ENCODE measurements at regions not wholly inside any gene's neighbourhood (a gene's known extent, or its start where the extent isn't known, plus 50 kb on each side); places are given as distances from the start of the nearest gene placed in this dataset.

DNA sequence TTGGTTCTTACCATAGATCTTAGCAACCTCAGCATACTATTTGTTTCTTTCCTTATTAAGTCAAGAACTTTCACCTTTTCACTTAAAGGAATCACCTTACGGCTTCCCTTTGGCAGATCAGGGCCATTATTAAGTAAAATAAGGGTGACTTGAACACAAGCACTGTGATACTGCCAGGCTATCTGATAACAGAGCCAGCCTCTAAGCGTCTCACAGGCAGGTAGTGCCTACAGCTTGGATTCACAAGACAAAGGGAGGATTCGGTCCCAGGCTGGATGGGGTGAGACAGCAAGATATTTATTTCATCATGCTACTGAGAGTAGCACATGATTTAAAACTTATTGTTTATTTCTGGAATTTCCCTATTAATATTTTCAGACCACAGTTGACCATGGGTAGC is 218.6 kb downstream of the FOXO1 start:
- TF ChIP-seq, protein P1, sequence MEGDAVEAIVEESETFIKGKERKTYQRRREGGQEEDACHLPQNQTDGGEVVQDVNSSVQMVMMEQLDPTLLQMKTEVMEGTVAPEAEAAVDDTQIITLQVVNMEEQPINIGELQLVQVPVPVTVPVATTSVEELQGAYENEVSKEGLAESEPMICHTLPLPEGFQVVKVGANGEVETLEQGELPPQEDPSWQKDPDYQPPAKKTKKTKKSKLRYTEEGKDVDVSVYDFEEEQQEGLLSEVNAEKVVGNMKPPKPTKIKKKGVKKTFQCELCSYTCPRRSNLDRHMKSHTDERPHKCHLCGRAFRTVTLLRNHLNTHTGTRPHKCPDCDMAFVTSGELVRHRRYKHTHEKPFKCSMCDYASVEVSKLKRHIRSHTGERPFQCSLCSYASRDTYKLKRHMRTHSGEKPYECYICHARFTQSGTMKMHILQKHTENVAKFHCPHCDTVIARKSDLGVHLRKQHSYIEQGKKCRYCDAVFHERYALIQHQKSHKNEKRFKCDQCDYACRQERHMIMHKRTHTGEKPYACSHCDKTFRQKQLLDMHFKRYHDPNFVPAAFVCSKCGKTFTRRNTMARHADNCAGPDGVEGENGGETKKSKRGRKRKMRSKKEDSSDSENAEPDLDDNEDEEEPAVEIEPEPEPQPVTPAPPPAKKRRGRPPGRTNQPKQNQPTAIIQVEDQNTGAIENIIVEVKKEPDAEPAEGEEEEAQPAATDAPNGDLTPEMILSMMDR (IDR thresholded peaks at IDR 0.05; ENCODE audit: low read depth, low read length): no peak
- TF ChIP-seq POLR2A (IDR thresholded peaks at IDR 0.05; ENCODE audit: extremely low read depth, insufficient read length): no peak
- TF ChIP-seq, protein P2, sequence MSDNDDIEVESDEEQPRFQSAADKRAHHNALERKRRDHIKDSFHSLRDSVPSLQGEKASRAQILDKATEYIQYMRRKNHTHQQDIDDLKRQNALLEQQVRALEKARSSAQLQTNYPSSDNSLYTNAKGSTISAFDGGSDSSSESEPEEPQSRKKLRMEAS (IDR thresholded peaks at IDR 0.05; ENCODE audit: low read depth, low read length): no peak

All from NB4 (cell line).